Head of caudate nucleus (tissue), 42 donors: ENCODE measurements at regions not wholly inside any gene's neighbourhood (a gene's known extent, or its start where the extent isn't known, plus 50 kb on each side); places are given as distances from the start of the nearest gene placed in this dataset.
"Not testable (repeated sequence)": the region's sequence is repeated elsewhere in the genome, so short reads cannot be mapped to it uniquely, and the experiment has no call there.

Experiments
- DNase-seq, 42 donors: peaks; one replicate each; pipeline versions ENCODE4 v3.0.0 to v3.0.0-alpha.2; 2020 to 2021; ENCODE audit warnings: mixed read lengths in 7 of 42
- intact Hi-C: fragments of 100-400 bp; cut with DNase I; formaldehyde crosslinking; loops from one replicate; pipeline ENCODE4 v1.15.0; 2022

DNA sequence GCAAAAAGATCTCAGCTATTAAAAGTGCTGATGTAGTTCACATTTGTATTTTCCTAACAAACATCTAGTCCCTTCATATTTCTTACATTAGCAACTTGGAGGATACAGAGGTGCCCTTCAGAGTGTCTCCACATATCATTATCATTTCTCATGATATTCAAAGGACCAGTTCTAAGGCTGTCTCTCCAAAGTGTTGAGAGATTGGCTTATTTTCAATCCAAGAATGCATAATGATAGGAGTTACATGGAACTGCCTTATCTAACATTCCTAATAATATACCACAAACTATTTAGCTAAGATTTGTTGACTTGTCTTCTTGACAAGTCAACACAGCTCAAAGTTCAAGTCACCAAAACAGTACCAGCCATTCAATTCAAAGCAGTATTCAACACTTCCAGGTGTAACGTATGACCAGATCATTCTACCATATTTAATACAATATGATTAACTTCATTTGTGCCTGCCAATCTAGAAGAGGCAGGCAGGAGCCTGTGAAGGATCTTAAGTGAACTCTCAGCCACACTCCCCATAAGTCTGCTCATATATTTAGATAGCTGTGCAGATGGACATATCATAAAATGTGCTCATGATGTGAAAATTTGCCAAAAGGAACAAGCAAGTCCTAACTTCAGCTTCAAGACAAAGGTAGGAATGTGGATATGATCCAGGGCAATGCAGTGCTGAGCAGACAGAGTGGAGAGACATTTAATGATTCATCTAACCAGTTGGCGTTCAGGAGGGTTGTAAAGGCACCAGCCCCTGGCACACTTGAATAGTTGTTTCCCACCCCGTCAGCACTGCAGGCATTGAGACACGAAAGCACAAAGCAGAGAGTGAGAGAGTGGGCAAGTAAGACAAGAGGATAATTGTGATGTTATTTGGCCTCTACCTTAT, 108.3 kb downstream of the MTERF1 start:
- peak in 1 of 42 donors; percentile 39 for DNase-seq
- intact Hi-C loops, result no loop called here

DNA sequence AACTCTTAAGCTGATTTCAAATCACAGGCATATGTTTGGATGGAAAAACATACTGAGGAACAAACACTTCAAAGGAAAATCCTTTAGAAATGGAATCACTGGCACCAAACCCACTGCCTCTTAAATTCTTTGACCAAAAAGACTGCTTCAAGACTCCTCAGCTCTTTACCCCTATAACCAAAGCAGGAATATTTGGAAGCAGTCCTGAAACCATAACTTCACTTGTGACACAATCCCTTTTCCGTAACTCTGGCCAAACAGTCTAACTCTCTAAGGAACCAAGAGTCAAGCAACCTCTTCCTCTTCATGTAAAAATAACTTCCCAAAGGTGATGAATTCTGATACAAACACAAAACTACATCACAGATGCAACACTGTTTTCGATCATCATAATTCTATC, 104.3 kb downstream of the MTERF1 start:
- intact Hi-C loops, result no loop called here
- no peak for DNase-seq

DNA sequence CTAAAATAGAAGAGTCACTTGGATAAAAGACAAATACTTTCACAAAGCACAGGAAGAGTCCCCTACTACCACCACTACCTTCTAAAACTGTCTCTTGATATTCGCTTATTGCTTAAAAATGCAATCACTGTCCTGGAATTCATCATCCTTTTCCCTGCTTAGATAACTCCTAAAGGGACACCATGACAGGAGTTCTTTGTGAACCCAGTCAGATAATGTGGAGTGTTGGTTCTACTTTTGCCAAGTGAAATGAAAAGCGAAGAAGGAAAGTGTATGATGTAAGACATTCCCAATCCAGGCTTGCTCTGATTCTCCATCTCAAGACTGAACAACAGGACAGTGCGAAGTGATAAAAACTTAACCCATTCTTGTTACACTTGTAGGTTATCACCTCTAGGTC, 103.0 kb downstream of the MTERF1 start:
- intact Hi-C loops, result no loop called here
- no peak for DNase-seq

DNA sequence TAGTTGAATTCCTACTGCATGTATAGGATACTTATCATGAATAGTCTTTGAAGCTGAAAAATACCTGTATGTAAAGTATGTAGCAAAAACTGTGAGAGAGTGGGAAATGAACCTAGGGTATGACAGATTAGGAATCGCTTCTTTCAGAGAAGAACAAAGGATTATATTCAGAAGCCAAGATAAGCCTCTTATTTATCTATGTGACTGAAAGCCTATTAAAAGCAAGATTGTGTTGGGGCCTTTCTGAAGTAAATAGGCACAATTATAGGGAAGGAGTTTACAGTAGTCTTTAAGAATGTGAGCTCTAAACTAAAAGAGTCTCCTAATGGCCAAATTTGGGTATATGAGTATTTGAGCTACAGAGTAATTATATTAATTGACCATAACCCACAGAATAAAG, 102.1 kb downstream of the MTERF1 start:
- intact Hi-C loops, result no loop called here
- no peak for DNase-seq

DNA sequence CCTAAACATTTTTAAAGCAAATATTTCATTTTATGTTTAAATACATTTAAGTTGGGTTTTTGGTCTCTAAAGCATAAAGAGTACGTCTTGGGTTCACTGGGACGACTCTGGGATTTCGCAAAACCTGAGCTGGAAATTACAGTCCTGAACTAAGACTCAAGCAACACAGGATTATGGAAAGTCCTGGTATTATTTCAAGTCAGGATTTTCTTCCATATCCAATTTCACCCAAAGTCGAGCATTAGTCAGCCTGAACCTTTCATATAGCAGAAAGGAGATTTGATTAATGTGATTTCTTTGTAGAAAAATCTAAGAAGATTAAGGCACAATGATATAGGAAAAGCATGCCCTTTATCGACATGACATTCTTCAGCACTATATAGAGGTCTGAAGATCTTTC, 100.0 kb downstream of the MTERF1 start:
- intact Hi-C loops, result no loop called here
- DNase-seq, result no peak

DNA sequence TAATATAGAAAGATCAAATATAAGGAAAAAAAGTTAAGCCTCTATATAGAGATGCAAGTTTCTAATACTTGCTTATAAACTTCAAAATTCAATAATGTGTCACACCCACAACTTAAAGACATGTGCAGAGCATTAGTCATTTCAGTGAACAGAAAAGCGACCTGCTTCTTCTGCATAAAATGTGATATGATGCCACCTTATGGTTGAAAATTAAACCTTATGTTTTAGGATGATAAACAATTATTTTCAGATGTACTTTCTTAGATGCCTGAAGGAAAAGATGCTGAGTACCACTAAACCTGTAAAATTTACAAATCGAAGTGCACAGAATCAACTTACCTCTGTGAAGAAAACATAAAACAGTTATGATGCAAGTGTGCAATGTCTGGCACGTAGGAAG, 96.0 kb downstream of the MTERF1 start:
- intact Hi-C loops, result no loop called here
- peak in 1 of 42 donors; percentile 4 for DNase-seq

DNA sequence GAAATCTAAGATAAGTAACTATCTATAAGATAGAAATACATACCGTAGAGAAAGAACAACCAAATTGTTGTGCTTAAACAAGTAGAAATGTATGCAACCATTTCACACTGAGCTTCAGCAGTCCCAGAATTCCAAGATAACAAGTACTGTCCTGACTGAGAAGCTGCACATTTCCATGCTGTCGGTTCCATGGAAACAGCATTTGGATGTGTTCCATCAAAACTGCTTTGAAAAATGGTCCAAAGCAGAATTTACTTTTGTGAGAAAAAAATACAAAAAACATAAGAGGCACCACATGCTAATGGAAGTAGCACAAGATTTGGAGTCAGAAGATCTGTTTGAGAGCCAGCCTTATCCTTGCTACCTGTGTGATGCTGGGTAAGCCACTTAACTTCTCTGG, 92.6 kb downstream of the MTERF1 start:
- intact Hi-C loops, result no loop called here
- no peak for DNase-seq

DNA sequence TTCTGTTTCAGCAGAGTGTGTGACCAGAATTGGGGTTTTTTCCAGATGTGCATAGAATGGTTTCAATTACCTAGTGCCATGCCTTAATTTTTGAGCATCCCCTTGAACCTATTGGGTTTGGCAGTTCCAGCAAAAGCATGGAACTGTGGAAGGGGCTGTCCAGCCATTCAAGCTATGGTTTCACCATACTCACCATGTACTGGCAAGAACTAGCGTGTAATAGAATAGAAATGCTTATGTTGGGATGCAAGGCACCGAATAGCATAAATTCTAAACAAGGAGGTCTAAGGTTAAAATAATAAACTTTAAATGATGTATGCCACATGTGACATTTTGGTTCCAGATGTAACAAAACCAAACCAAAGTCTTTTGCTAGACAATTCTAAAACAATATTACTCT, 91.4 kb downstream of the MTERF1 start:
- DNase-seq, result no peak
- intact Hi-C loops, result no loop called here

DNA sequence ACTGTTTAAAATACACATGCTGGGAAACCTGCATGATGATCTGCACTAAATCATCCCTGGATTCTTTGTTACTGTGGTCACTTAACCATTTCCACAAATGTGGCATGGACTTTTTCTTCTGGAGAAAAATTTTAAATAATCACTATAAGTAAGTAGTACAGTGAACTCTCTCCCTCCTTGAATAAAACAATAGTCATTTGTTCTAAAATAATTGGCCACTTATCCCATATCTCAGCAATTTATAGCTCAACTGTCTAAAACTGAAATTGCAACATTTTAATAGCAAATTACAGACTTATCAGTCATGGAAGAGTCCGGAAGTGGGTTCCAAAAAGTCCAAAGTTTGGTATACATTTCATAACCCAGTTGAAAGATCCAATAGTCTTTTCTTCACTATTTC, 90.9 kb downstream of the MTERF1 start:
- intact Hi-C loops, result no loop called here

DNA sequence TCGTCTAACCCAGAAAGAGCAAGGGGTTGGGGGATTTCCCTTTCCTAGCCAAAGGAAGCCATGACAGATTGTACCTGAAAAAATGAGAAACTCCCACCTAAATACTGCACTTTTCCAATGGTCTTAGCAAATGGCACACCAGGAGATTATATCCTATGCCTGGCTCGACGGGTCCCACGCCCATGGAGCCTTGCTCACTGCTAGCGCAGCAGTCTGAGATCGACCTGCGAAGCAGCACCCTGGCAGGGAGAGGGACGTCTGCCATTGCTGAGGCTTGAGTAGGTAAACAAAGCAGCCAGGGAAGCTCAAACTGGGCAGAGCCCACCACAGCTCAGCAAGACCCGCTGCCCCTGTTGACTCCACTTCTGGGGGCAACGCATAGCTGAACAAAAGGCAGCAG, 89.9 kb downstream of the MTERF1 start:
- intact Hi-C loops, DNase-seq: not testable (repeated sequence)

More for the DNA sequence above, 90.9 kb downstream of the MTERF1 start:
- no peak for DNase-seq

DNA sequence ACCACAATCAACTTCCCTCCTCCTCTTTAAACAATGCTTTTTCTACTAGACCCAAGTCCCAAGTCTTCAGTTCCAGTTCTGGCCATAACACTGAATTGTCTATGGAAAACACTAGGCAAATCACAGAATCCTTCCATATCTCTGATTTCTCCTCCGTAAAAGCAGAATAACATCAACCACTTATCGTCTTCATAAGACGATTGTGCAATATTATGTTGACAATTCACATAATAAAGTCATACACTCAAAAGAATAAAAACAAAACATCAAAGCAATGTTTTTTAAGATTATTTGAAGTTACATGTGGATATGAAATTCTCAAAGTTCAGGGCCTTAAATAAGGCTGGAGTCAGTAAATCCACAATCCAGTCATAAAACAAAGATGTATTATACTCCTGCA, 84.4 kb downstream of the MTERF1 start:
- intact Hi-C loops, result no loop called here

DNA sequence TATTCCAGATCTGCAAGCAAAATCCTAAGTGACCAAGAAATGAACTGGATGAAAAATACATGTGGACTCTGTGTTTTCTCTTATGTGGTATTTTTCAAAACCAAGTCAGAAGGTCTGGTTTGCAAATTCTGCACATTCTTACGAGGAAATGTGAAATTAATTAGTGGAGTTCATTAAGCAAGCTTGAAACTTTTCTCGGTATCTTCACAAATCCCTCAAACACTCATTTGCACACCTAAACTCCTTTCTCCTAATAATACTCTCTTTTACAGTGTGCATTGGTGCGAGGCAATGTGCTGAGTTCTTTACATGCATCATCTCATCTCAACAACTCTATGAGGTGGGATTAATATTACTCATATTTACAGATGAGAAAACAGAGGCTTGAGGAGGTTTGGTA, 82.1 kb downstream of the MTERF1 start:
- no peak for DNase-seq
- intact Hi-C loops, result no loop called here

More for the DNA sequence above, 84.4 kb downstream of the MTERF1 start:
- no peak for DNase-seq

DNA sequence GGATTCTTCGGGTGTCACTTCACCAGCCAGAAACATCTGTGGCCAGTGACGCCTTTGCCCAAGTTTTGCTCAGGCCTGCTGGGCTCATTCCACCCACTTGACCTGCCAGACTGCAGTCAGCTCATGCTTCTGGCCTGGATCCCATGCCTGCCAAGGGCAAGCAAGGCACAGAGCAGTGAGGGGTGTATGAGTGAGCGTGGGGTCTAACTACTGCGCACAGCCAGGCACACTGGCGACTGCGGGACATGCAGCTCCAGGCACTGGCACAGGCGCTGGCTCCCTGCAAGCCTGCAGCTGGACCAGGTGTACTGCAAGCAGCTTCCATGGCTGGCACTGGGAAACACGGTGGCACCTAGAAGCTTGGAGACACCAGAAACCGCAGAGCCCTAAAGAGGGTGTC, 80.1 kb downstream of the MTERF1 start:
- intact Hi-C loops, result no loop called here
- no peak for DNase-seq

DNA sequence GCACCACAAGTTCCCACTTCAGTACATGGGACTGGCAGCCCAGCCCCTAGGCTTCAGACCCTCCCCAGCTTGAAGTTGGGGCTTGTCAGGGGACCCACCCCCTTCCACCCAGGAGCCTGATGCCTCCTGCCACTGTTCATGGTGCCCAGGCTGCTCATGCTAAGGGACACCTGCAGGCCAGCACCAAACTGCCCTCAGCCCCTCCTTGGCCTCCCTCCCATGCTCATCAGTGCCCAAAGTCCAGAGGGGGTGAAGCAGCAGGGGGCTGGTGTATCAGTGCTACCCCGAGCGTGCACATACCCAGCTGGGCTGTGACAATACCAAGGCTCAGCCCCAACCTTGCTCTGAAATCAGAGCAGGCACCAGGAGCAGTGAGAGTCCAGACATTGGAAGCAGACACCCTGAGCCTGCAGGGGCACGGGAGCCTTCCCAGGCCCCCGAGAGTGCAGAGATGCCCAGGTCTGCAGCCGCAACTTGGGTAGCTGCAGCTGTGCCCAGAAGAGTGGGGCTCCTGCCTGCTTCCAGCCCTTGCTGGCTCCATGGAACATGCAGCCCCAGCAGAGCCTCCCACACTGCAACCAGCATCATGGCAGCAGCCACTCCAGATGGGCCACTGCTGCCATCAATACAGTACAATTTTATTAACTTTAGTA, 79.0 kb downstream of the MTERF1 start:
- intact Hi-C loops, result no loop called here
- no peak for DNase-seq

DNA sequence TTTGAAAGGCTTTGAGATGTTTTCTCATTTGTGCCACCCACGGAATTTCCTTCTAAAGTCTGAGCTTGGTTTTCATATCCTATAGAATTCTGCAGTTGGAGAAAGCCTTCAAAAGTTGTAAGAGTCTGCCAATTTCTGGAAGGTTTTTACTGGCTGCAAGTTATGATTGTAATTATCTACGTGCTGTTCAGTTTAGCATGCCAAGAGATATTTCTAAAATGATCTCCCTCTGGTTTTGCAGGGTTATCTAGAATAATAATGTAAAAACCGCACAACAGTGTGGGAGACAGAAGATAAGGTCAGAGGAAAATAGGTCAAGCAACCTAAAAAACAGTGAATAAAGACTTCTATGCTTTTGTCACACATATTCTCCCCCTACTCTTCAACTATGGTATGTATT, 69.3 kb downstream of the MTERF1 start:
- intact Hi-C loops, result no loop called here

DNA sequence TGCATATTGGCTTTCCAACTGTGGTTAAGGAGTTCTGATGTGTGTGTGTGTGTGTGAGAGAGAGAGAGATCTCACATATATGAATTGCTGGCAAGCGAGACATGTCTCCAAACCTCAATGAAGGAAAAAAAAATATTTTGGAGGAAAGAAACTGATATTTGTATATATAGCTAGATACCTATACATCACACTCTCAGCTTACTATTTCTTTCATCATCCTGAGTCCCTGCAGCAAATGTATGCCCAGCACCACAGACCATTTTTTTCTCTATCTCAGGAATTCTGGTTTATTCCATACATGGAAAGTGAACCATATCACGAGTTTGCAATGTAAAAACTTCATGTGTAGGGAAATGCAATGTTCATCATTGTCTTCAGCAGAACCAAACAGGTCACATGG, 68.9 kb downstream of the MTERF1 start:
- no peak for DNase-seq
- intact Hi-C loops, result no loop called here

More for the DNA sequence above, 69.3 kb downstream of the MTERF1 start:
- DNase-seq, result no peak

DNA sequence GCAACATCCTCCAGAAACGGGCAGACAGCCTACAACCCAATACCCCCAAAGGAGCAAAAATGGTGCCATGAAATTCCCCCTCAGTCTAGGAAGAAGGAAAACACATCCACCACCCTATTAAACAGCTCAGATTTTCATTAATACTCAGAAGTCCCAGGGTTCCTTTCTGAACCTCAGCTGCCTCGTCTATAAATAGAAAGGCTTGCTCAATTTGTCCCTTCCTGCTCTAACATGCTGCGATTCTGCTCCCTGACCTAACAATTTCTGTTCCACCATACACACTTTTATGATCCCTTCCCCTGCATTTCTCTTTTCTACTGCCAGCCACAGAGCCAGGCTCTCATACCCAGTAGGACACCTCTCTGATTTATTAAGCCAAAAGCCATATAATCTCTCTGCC, 68.1 kb downstream of the MTERF1 start:
- DNase-seq, result no peak
- intact Hi-C loops, result no loop called here

DNA sequence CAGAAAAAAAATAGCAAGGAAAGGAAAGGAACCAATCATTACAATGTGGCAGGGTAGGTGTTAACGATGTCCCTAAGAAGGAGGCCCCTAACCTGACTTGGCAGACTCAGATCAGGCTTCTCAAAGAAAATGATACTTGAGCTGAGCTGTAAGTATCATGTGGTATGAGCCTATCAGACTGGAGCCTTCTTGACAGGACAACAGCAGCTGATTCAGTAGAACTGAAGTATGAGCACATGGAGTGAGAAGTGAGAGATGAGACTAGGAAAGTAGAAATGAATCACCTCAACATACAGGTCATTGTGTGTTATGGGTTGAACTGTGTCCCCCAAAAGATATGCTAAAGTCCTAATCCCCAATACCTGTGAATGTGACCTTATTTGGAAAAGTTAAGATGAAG, 66.3 kb downstream of the MTERF1 start:
- DNase-seq, result no peak
- intact Hi-C loops, result no loop called here
